GM23338 (cell line): ENCODE measurements at regions not wholly inside any gene's neighbourhood (a gene's known extent, or its start where the extent isn't known, plus 50 kb on each side); places are given as distances from the start of the nearest gene placed in this dataset.

Experiments used
- CREB1 ChIP-seq: fragments of 250-450 bp; sonication (Bioruptor Pico); IDR thresholded peaks from 2 replicates; pipeline ENCODE4 v1.5.0; 2020; ENCODE audit warnings: low read depth, mild to moderate bottlenecking, moderate library complexity
- CTCF ChIP-seq, 2 experiments: fragments of 200-600 bp in 1 of 2; sonication (generic) in 1 of 2; conservative IDR thresholded peaks; 2 replicates each; pipeline versions ENCODE4 v1.5.1 to v1.6.1; 2016 to 2017; ENCODE audit warnings: antibody characterized with exemption in 2 of 2, low read depth in 2 of 2, mild to moderate bottlenecking in 2 of 2, moderate library complexity in 1 of 2
- EZH2 ChIP-seq: fragments of 200-600 bp; sonication (generic); IDR thresholded peaks from one replicate; pipeline ENCODE4 v1.8.0; 2017; ENCODE audit warnings: antibody characterized with exemption, mild to moderate bottlenecking, low read depth; ENCODE audit not compliant: unreplicated experiment
- EZH2phosphoT487 ChIP-seq: fragments of 200-600 bp; sonication (generic); IDR thresholded peaks from one replicate; pipeline ENCODE4 v1.8.1; 2018; ENCODE audit warnings: antibody characterized with exemption; ENCODE audit not compliant: unreplicated experiment
- JUNB ChIP-seq: IDR thresholded peaks from one replicate; pipeline ENCODE4 v1.6.1; 2016; ENCODE audit warnings: antibody characterized with exemption; ENCODE audit not compliant: unreplicated experiment
- NANOG ChIP-seq: IDR thresholded peaks from 2 replicates; pipeline ENCODE4 v1.6.1; 2016; ENCODE audit warnings: antibody characterized with exemption, borderline replicate concordance
- POLR2AphosphoS5 ChIP-seq: IDR thresholded peaks from 2 replicates; pipeline ENCODE4 v1.6.1; 2016; ENCODE audit warnings: antibody characterized with exemption, low read depth
- REST ChIP-seq: IDR thresholded peaks from one replicate; pipeline ENCODE4 v1.6.1; 2018; ENCODE audit warnings: antibody characterized with exemption; ENCODE audit not compliant: unreplicated experiment
- STAT1 ChIP-seq: IDR thresholded peaks from one replicate; pipeline ENCODE4 v1.6.1; 2016; ENCODE audit warnings: antibody characterized with exemption; ENCODE audit not compliant: unreplicated experiment
- ZNF114 ChIP-seq: fragments of 250-450 bp; sonication (Bioruptor Pico); IDR thresholded peaks from 2 replicates; pipeline ENCODE4 v1.5.0; 2020; ENCODE audit warnings: mild to moderate bottlenecking, moderate library complexity
- ZNF331 ChIP-seq: fragments of 250-450 bp; sonication (Bioruptor Pico); IDR thresholded peaks from 2 replicates; pipeline ENCODE4 v1.5.0; 2020; ENCODE audit warnings: low read depth, mild to moderate bottlenecking, moderate library complexity
- ZNF462 ChIP-seq: fragments of 250-450 bp; sonication (Bioruptor Pico); IDR thresholded peaks from 2 replicates; pipeline ENCODE4 v1.5.0; 2020; ENCODE audit warnings: mild to moderate bottlenecking, moderate library complexity
- TF ChIP-seq, protein P1 (sequence below): IDR thresholded peaks from 2 replicates; pipeline ENCODE4 v1.6.1; 2016; ENCODE audit warnings: antibody characterized with exemption

- no peak for TF ChIP-seq CTCF (conservative IDR thresholded peaks at IDR 0.05; ENCODE audit: low read depth in 2 of 2)
- TF ChIP-seq REST: no peak
- no peak for TF ChIP-seq EZH2
- no peak for TF ChIP-seq POLR2AphosphoS5
- no peak for TF ChIP-seq EZH2phosphoT487
- TF ChIP-seq CREB1 (CRISPR knock-in tag): no peak
- TF ChIP-seq STAT1: no peak
- TF ChIP-seq, protein P1, sequence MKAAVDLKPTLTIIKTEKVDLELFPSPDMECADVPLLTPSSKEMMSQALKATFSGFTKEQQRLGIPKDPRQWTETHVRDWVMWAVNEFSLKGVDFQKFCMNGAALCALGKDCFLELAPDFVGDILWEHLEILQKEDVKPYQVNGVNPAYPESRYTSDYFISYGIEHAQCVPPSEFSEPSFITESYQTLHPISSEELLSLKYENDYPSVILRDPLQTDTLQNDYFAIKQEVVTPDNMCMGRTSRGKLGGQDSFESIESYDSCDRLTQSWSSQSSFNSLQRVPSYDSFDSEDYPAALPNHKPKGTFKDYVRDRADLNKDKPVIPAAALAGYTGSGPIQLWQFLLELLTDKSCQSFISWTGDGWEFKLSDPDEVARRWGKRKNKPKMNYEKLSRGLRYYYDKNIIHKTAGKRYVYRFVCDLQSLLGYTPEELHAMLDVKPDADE: no peak
- TF ChIP-seq JUNB: no peak
- no peak for TF ChIP-seq ZNF462 (CRISPR knock-in tag)
- no peak for TF ChIP-seq ZNF114
- TF ChIP-seq ZNF331 (CRISPR knock-in tag): no peak
- no peak for TF ChIP-seq NANOG
These were observed 78.2 kb upstream of the SLC24A4 start for GRCh38 chr14:92244805-92245204.
